Kidney epithelial cell (primary cell): ENCODE measurements at regions not wholly inside any gene's neighbourhood (a gene's known extent, or its start where the extent isn't known, plus 50 kb on each side); places are given as distances from the start of the nearest gene placed in this dataset.

Experiments
- DNase-seq: peaks from one replicate; pipeline ENCODE4 v3.0.0-alpha.2; 2010; ENCODE audit warnings: low read depth
- H3K27me3 ChIP-seq: 2 replicates; pipeline ENCODE4 v1.6.0; 2011; ENCODE audit warnings: low read length; ENCODE audit not compliant: control insufficient read depth, insufficient read depth
- H3K36me3 ChIP-seq: 2 replicates; pipeline ENCODE4 v1.5.1; 2011; ENCODE audit warnings: low read length; ENCODE audit not compliant: control insufficient read depth, insufficient read depth
- H3K4me3 ChIP-seq: 2 replicates; pipeline ENCODE4 v1.5.1; 2011; ENCODE audit warnings: low read depth, mild to moderate bottlenecking, control low read depth, low read length
- CTCF ChIP-seq: IDR thresholded peaks from 2 replicates; pipeline ENCODE4 v1.5.1; 2011; ENCODE audit warnings: mild to moderate bottlenecking, moderate library complexity, low read length, control low read depth, inconsistent platforms; ENCODE audit not compliant: insufficient read depth, poor library complexity, severe bottlenecking

GRCh38 chr20:60990061-60990460 is 262.0 kb upstream of the CDH4 start:
- Histone ChIP-seq H3K27me3 (no peaks in the 10 kb centered on the region), H3K4me3 (no peak overlapping the region), H3K36me3 (no peaks in the 10 kb centered on the region)
- no peak for DNase-seq
- no peak for TF ChIP-seq CTCF

DNA sequence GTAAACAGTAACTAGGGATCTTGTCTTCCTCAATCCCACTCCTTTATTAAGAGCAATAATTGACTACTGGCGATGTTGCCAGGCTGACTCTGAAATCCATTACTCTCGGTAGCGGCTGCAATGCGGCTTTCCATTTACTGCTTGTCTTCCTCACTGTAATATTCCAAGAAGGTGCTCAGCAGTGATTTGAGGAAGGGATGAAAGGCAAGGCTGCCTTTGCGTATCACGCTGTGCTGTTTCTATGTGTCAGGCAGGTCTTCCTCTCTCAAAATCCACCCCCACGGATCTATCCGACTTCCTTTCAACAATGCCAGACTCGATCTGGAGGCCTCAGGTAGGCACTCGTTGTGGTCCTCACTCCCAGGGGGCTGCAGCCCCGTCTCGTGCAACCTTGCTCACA is 261.4 kb upstream of the CDH4 start:
- no peak for TF ChIP-seq CTCF
- no peaks in the 10 kb centered on the region for H3K27me3 ChIP-seq
- H3K4me3 ChIP-seq: no peak overlapping the region
- no peak for DNase-seq
- no peaks in the 10 kb centered on the region for H3K36me3 ChIP-seq

GRCh38 chr20:60993433-60994044 is 258.5 kb upstream of the CDH4 start:
- DNase-seq: no peak

GRCh38 chr20:60999250-60999649 is 252.8 kb upstream of the CDH4 start:
- DNase-seq: no peak
- no peaks in the 10 kb centered on the region for H3K36me3 ChIP-seq
- TF ChIP-seq CTCF: no peak
- no peak overlapping the region for H3K4me3 ChIP-seq
- no peaks in the 10 kb centered on the region for H3K27me3 ChIP-seq

More at GRCh38 chr20:60993433-60994044, 258.5 kb upstream of the CDH4 start:
- H3K4me3 ChIP-seq: no peak overlapping the region
- no peaks in the 10 kb centered on the region for H3K36me3 ChIP-seq
- peak; percentile 44 for TF ChIP-seq CTCF
- no peaks in the 10 kb centered on the region for H3K27me3 ChIP-seq

- DNase-seq: no peak
- TF ChIP-seq CTCF: no peak
- no peaks in the 10 kb centered on the region for H3K27me3 ChIP-seq
- no peak overlapping the region for H3K4me3 ChIP-seq
- H3K36me3 ChIP-seq: no peaks in the 10 kb centered on the region
These were observed 250.0 kb upstream of the CDH4 start for GRCh38 chr20:61002090-61002489.

DNA sequence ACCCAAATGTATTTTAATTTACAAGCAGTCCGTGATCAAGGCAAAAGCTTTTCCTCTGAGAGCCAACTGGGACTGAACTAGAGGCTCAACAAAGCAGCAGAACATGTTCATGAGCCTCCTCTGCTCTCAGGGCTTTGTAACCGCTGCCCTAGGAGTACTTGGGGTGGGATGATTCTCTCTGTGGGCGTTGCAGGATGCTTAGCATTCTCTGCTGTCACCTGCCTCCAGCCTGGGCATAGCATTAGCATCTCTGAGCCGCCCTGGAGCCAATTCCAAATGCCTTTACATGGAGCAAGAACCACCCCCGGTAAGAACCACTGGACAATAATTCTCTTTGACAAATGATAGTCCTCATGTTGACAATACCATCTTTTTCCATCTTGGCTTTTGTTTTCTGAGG is 237.6 kb upstream of the CDH4 start:
- DNase-seq: no peak
- Histone ChIP-seq H3K4me3 (no peak overlapping the region), H3K36me3 (no peaks in the 10 kb centered on the region), H3K27me3 (no peaks in the 10 kb centered on the region)
- no peak for TF ChIP-seq CTCF
